GM21423 (cell line): ENCODE measurements at regions not wholly inside any gene's neighbourhood (a gene's known extent, or its start where the extent isn't known, plus 50 kb on each side); places are given as distances from the start of the nearest gene placed in this dataset.
A peak's percentile ranks its signal among the peaks of the same experiment; 100 is the strongest.
"Not testable (repeated sequence)": the region's sequence is repeated elsewhere in the genome, so short reads cannot be mapped to it uniquely, and the experiment has no call there.

Experiments used
- ATAC-seq: cut with Tn5 transposase; IDR thresholded peaks from one replicate; pipeline ENCODE4 v1.9.1; 2021; ENCODE audit warnings: mild to moderate bottlenecking, moderate library complexity; ENCODE audit not compliant: unreplicated experiment

GRCh38 chr5:143947313-143947712, 135.4 kb downstream of the HMHB1 start:
- ATAC-seq, result no peak

GRCh38 chr5:143952809-143953208, 140.8 kb downstream of the HMHB1 start:
- ATAC-seq, result no peak

DNA sequence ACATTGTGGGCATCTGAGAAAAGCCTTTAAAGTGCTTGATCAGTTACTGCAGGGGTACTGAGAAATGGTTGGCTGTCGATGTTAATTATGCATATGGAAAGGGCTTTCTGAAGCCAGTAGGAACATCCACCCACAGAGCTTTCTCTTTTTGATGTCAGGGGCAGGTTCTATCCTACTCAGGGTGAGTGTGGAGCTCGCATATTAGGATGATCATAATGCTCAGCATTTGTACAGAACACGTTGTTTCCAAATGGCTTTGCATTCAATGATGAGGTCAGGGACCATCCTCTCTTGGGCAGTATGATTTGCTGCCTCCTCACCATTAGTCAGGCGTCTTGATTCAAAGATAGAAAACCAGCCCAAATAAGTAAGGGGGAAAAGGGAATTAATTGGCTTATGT, 141.9 kb downstream of the HMHB1 start:
- ATAC-seq, result no peak

- ATAC-seq, result no peak
These were observed 143.2 kb downstream of the HMHB1 start for GRCh38 chr5:143955141-143955540.

- no peak for ATAC-seq
These were observed 145.5 kb downstream of the HMHB1 start for GRCh38 chr5:143957455-143957854.

DNA sequence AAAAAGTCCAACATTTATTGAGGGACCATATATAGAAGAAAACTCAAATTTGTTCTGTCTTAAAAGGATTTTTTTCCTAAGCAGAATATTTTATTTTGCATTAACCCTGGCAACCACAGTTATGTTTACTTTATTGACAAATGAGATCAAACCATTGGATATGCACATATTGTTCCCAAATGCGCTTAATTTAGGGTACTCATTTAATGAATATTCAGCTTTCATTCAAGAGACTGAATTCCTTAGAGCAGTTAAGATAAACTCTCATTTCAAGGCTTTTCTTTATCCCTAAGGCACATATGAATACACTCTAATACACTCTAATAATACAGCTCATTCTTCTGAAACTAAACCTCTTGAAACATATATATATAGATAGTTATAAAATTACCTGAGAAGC, 150.2 kb downstream of the HMHB1 start:
- no peak for ATAC-seq

DNA sequence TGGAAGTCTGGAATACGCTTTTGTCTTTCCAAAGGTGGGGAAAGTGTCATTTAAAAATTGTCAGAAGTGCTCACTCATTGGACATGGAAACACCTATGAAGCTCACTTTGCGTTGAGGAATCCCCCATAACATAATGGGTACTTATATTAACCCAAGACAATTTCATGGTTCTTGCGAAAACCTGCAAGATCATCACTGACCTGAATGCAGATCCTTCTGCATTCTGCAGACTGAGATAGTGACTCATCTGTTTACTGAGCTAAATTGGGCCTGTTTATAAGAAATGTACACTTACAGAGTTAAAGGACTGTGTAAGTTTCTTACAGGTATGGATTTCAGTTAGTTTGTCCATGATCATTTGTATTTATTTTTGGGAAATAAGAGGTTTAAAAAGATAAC, 153.0 kb downstream of the HMHB1 start:
- ATAC-seq, result no peak

- ATAC-seq, result no peak
These were observed 154.3 kb downstream of the HMHB1 start for GRCh38 chr5:143966280-143966679.

DNA sequence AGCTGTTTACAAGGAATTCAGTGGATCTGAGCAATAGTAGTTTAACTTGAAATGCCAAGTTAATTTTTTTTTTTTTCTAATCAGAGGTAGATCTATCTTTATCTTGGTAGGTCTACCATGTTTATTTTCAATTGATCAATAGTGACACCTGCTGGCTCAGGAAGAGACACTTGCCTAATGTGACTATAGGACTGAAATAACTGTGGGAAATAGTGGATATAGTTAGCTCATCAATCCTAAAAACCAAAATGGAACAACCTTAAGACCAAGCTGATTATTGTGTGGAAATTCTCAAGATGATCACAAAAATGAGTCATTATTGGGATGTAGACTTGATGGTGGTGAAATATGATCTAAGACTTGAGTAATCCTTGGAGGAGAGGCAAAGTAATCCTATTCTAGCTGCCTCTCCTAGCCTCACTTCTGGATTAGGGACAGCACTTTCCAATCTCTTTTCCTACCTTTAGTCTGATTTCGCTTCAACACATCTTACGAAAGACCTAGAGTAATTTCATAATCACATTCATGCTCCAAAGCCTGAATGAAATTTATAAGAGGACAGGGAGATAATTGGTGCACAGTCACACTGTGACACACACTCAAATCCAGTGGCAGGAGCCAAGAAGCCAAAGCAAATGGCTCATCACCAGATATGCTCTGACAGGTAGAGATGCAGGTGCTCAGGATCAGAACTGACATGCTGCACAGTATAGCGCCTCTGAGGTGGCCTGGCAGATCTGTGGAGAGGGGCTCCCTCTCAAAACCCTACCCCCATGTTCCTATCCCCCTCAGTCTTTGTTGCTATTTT, 156.3 kb downstream of the HMHB1 start:
- peak; percentile 59 for ATAC-seq

DNA sequence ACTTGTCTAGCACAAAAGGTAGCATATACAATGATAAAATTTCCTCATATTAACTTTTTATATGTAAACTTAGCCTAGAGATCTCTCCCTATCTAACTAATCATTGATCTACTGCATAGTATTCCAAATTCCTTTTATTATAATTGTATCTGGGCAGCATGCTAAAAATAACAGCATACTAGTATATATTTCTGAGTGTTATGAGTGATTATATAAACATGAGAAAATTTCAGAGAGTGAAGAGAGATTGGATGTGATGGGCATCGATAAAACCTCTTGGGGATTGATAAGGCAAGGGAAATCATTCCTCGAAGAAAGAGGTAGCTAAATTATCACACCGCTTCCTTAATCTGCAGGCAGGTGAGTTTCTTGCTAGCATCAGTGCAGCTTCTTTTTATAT, 158.2 kb downstream of the HMHB1 start:
- no peak for ATAC-seq

DNA sequence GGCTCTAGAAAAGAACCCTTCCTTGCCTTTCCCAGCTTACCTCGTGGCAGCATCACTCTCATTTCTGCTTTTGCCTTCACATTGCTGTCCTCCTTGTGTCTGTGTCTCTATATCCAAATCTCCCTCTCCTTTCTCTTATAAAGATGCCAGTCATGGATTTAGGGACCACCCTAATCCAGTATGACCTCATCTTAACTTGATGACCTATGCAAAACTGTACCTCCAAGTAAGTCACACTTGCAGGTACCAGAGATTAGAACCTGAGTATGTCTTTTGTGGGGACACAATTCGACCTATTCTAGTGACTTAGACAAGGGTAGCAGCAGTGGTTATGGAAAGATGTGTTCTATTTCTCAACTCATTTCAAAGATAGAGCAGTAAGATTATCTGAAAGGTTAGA, 160.1 kb downstream of the HMHB1 start:
- no peak for ATAC-seq

DNA sequence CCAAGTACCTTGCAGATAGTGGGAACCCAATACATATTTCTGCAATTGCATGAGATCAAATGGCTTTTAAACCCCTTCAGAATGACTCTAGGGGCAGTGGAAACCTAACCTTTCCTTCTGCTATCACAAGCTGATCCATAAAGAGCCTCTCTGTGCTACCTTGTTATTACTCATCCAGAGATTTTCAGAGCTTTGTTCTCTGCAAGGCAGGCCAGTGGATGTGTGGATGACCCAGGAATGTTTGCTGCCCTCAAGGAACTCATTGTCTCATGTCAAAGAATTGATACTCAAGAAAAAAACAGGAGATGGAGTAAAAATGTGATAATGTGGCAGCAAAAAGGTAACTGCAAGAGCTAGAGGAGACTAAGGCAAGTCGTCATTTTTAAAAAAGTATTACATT, 164.1 kb downstream of the HMHB1 start:
- ATAC-seq, result no peak

- ATAC-seq, result no peak
These were observed 166.0 kb downstream of the HMHB1 start for GRCh38 chr5:143977891-143978461.

DNA sequence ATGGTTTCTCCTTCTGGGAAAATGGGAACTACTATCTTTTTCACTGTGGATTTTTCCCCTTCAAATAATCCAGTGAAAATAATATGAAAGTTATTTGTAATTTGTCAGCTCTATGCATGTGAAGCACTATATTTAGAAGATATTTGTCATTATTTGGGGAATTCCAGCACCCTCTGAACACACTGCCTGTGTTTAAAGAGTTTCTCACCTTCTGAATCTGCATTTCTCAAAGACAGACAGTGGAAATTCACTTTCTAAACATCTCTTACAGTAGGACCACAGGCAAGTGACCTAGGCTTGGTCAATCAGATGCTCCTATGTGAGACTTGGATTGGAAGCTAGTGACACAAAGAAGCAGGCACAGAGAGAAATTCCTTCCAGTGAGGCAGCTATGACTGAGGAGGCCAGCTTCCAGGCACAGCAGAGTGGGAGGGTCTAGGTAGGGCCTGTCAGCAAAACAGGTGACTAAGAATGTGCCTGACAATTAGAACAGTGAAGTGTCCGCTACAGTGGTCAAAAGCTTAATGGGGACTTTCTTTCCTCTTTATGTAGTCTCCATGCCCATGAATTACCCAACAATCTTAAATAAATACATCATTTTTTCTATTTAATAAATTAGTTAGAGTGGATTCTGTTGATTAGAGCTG, 167.2 kb downstream of the HMHB1 start:
- peak; percentile 83 for ATAC-seq

DNA sequence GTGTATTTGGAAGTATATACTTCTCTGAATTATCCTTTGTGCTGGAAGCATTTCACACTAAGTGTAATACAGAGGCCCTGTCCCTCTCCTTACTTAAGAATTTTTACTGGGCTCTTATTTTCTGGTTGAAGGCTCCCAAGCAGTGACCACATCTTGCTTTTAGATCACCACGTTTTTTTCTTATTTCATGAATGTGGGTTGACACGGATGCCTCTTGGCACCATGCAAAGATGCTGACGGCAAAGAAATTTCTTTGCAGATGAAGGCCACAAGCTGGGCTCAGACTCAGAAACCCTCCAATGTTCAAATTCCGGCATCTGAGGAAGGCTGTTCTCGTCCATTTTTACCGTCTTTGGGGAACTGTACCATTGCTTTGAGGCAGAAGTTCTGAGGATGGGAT, 168.5 kb downstream of the HMHB1 start:
- no peak for ATAC-seq

DNA sequence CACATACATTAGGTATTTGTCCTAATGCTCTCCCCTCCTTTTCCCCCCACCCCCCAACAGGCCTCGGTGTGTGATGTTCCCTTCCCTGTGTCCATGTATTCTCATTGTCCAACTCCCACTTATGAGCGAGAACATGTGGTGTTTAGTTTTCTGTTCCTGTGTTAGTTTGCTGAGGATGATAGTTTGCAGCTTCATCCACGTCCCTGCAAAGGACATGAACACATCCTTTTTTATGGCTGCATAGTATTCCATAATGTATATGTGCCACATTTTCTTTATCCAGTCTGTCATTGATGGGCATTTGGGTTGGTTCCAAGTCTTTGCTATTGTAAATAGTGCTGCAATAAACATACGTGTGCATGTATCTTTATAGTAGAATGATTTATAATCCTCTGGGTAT, 171.0 kb downstream of the HMHB1 start:
- ATAC-seq, result not testable (repeated sequence)

GRCh38 chr5:143985832-143986515, 174.0 kb downstream of the HMHB1 start:
- no peak for ATAC-seq

GRCh38 chr5:143986516-143987212, 174.7 kb downstream of the HMHB1 start:
- no peak for ATAC-seq

DNA sequence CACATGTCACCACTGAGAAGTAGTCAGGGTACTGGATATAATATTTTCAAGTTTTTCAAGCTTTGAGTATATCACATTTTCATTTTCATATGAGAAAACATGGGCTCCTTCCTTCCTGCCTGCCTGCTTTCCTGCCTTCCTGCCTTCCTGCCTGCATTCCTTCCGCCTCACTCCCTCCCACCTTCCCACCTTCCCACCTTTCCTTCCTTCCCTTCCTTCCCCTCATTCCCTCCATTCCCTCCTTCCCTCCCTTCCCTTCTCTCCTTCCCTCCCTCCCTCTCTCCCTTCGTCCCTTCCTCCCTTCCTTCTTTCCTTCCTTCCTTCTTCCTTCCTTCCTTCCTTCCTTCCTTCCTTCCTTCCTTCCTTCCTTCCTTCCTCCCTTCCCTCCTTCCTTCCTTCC, 175.3 kb downstream of the HMHB1 start:
- ATAC-seq, result no peak

DNA sequence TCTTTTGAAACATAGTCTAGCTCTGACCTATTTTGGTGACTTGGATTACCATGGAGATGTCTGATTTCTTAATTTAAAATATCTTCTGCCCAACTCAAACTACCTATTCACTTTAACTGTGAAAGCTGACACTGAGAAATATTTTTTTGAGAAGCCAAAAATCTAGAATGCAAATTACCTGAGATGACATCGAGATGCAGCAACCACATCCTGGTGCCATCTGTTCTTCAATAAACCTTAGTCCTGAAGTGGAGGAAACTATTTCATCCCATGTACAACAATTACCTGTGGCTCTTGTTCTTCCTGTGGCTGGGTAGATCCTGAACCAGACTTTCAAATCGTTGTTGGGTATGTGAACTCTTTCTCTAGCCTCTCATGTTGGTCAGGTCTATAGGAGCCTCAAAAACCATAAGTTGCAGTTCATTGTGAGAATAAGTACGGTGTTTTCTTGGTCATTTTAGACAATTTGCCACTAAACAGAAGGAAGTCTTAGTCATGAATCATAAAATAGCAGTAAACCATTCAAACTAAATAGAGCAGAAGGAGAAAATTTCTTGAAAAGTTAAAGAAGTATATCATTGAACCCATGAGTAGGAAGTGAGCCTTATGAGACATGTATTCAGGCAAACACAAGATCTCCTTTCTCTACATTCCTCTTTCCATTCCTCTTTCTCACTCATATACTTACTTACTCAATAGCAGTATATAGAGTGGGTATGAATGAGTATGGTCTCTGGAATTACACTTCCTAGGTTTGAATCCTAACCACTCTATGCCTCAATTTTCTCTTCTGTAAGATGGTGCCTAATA, 176.0 kb downstream of the HMHB1 start:
- no peak for ATAC-seq
